Stimulated activated naive CD8-positive, alpha-beta T cell treated with anti-CD3 and anti-CD28 coated beads, Interleukin-15, amount 100 ng/mL, for 72 hours (primary cell): ENCODE measurements at regions not wholly inside any gene's neighbourhood (a gene's known extent, or its start where the extent isn't known, plus 50 kb on each side); places are given as distances from the start of the nearest gene placed in this dataset.

ENCODE experiments used
- ATAC-seq: fragments of 150-1000 bp; cut with Tn5 transposase; 2 replicates; pipeline ENCODE4 v1.10.0; 2021; ENCODE audit warnings: mild to moderate bottlenecking, moderate library complexity
- DNase-seq, 2 donors: peaks; one replicate each; pipeline ENCODE4 v3.0.0; 2021 to 2022
- H3K27ac Mint-ChIP-seq, 2 donors: one replicate each; pipeline ENCODE4 v1.8.0; 2022; ENCODE audit warnings: mild to moderate bottlenecking in 2 of 2, mixed read lengths in 2 of 2, moderate library complexity in 2 of 2
- H3K27me3 Mint-ChIP-seq: one replicate; pipeline ENCODE4 v1.8.0; 2022; ENCODE audit warnings: mixed read lengths
- H3K4me1 Mint-ChIP-seq: one replicate; pipeline ENCODE4 v1.8.0; 2022; ENCODE audit warnings: mild to moderate bottlenecking, mixed read lengths
- H3K4me3 Mint-ChIP-seq, 2 donors: one replicate each; pipeline ENCODE4 v1.8.0; 2022; ENCODE audit warnings: mild to moderate bottlenecking in 2 of 2, mixed read lengths in 2 of 2, moderate library complexity in 1 of 2
- H3K9me3 Mint-ChIP-seq, 2 donors: one replicate each; pipeline ENCODE4 v1.8.0; 2022; ENCODE audit warnings: mixed read lengths in 2 of 2

DNA sequence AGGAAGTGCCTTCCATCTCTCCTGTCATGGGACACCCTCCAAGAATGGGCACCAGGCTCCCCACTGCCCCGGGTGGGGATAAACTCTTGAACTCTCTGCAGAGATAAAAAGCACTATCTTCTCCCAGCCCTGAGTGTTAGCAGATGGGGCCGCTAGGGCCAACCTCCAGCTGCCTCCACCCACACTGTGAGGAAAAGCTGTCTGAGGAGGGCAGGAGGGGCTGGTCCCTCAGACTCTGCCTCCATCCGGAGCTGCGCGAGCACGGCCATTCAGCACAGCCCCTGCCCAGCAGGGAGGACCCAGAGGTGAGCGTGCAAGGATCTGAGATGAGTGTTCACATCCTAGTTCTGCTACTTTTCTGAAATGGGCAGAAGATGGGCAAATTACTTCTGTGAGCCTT lies 51.8 kb upstream of the TRABD2B start:
- no peak overlapping the region for H3K4me3 Mint-ChIP-seq
- no peaks in the 10 kb centered on the region for H3K4me1 Mint-ChIP-seq
- H3K27me3 Mint-ChIP-seq, result no peaks in the 10 kb centered on the region
- no peak overlapping the region for H3K27ac Mint-ChIP-seq
- H3K9me3 Mint-ChIP-seq, result no peaks in the 10 kb centered on the region
- DNase-seq (no peak), ATAC-seq (no peak)

DNA sequence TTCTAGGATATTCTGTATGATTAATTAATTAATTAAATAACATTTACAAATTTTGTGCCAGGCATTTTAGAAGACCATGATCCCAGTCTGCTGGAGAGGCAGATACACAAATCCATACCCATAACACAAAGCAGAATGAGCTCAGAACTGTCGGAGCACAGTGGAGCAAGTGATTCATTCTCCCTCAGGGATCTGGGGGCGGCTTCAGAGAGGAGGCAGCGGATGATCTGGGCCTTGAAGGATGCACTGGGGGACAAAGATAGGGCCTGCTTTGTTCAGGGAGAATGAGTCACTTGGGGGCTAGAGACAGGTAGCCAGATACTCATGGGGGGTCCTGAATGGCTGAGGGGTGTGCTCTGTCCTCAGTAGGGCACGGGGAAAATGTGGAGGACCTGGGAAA lies 50.9 kb upstream of the TRABD2B start:
- Mint-ChIP-seq H3K4me1 (no peaks in the 10 kb centered on the region), H3K27ac (no peak overlapping the region), H3K27me3 (no peaks in the 10 kb centered on the region), H3K9me3 (no peaks in the 10 kb centered on the region), H3K4me3 (no peak overlapping the region)
- no peak for ATAC-seq
- DNase-seq, result no peak

DNA sequence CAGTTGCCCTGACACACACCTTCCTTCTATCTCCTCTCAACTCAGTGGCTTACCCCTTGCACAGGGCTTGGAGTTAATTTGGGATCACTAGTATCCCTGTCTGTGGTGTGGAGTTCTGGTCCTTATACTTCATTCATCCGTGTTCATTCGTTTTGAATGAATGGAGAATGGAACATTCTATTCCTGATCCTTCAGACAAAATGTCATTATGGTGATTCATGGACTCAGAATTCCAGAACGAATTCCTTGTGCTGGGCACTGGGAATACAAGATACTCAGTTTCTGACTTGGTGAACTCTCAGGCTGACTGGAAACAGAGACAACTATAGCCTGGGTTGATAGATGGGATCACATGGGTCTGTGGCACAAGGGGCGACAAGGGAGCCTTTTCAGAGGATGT lies 49.9 kb upstream of the TRABD2B start:
- Mint-ChIP-seq H3K27ac (no peak overlapping the region), H3K4me3 (no peak overlapping the region), H3K27me3 (peaks cover under 1% of the 10 kb centered on the region), H3K9me3 (no peaks in the 10 kb centered on the region), H3K4me1 (no peaks in the 10 kb centered on the region)
- DNase-seq (no peak), ATAC-seq (no peak)
